Stimulated activated naive CD8-positive, alpha-beta T cell treated with anti-CD3 and anti-CD28 coated beads, Interleukin-15, amount 100 ng/mL, for 72 hours (primary cell): ENCODE measurements at regions not wholly inside any gene's neighbourhood (a gene's known extent, or its start where the extent isn't known, plus 50 kb on each side); places are given as distances from the start of the nearest gene placed in this dataset.
"Not testable (repeated sequence)": the region's sequence is repeated elsewhere in the genome, so short reads cannot be mapped to it uniquely, and the experiment has no call there.

Experiments used
- ATAC-seq: fragments of 150-1000 bp; cut with Tn5 transposase; 2 replicates; pipeline ENCODE4 v1.10.0; 2021; ENCODE audit warnings: mild to moderate bottlenecking, moderate library complexity
- DNase-seq, 2 donors: peaks; one replicate each; pipeline ENCODE4 v3.0.0; 2021 to 2022
- H3K27ac Mint-ChIP-seq, 2 donors: one replicate each; pipeline ENCODE4 v1.8.0; 2022; ENCODE audit warnings: mild to moderate bottlenecking in 2 of 2, mixed read lengths in 2 of 2, moderate library complexity in 2 of 2
- H3K27me3 Mint-ChIP-seq: one replicate; pipeline ENCODE4 v1.8.0; 2022; ENCODE audit warnings: mixed read lengths
- H3K4me1 Mint-ChIP-seq: one replicate; pipeline ENCODE4 v1.8.0; 2022; ENCODE audit warnings: mild to moderate bottlenecking, mixed read lengths
- H3K4me3 Mint-ChIP-seq, 2 donors: one replicate each; pipeline ENCODE4 v1.8.0; 2022; ENCODE audit warnings: mild to moderate bottlenecking in 2 of 2, mixed read lengths in 2 of 2, moderate library complexity in 1 of 2
- H3K9me3 Mint-ChIP-seq, 2 donors: one replicate each; pipeline ENCODE4 v1.8.0; 2022; ENCODE audit warnings: mixed read lengths in 2 of 2

DNA sequence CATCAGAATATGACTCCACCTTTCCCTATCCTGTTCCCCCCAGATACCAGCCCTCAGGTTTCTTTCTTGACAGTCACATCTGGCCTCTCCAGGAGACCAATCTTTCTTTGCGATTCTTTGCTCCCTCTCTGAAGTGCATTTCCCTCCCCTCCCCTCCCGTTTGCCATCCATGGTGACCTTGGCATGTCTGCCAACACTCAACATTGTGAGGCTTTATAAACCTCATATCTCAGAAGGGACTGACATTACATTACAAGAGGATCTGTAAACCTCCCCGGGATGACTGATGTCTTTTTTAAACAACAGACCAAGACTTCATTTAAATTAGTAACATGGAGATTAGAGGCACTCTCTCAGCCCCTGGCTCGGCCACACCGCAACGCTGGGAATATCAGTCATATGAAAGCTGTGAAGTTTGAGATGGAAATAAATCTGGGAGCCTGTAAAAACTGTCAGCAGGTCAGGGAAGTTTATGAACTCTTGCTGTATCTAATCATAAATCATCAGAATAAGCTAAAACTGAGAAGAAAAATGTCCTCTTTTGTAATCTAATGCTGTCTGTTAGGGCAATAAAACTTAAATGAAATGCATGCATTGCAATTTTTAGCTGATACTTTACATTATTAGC lies 401.7 kb upstream of the PROX1 start:
- ATAC-seq: no peak

DNA sequence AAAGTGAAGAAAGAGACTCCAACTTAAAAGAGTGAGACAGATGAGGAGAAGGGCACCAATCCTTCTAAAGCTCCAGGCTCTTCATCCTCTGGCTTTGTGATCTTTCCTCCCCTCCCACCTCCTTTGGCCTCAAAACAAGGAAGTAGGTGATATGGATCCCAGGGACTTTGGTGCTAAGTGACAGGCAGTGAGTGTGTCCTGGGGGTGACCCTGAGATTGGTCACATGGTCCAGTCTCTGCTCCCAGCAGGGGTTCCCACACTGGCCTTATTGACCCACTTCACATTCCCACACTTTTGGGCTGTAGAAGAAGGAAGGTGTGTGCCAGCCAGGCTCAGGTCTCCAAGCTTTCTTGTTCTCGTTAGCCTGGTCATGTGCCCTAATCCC lies 401.2 kb upstream of the PROX1 start:
- no peaks in the 10 kb centered on the region for H3K4me1 Mint-ChIP-seq

More for the DNA sequence above, 401.7 kb upstream of the PROX1 start:
- no peak for DNase-seq
- Mint-ChIP-seq H3K27me3 (peaks cover 8% of the 10 kb centered on the region), H3K4me1 (no peaks in the 10 kb centered on the region), H3K9me3 (peaks cover 0 to 3% of the 10 kb centered on the region in 2 donors), H3K4me3 (no peak overlapping the region), H3K27ac (no peak overlapping the region)

DNA sequence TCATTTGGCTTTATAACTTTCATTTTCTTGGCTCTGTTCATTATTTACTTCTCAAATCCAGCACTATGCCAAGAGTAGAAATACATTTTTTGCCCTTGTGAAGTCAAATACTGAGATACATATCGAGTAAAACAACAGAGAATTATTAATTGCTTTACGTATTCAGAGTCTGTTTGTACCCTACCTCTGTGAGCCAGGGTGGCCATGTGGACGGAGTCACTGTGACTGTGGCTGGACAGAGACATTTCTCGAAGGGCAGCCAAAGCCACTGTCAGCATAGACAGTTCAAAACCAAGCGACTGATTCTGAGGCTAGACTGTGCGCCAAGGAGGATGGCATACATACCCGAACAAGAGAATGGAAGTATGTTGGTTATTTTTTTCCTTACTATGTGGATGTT lies 391.0 kb upstream of the PROX1 start:
- no peaks in the 10 kb centered on the region for H3K4me1 Mint-ChIP-seq
- peaks cover 0 to 16% of the 10 kb centered on the region in 2 donors for H3K9me3 Mint-ChIP-seq
- H3K27ac Mint-ChIP-seq: no peak overlapping the region
- DNase-seq: no peak
- H3K4me3 Mint-ChIP-seq: no peak overlapping the region
- ATAC-seq: no peak
- H3K27me3 Mint-ChIP-seq: peaks cover 7% of the 10 kb centered on the region

More for the DNA sequence above, 401.2 kb upstream of the PROX1 start:
- DNase-seq (no peak), ATAC-seq (no peak)
- Mint-ChIP-seq H3K27me3 (peaks cover 8% of the 10 kb centered on the region), H3K27ac (no peak overlapping the region), H3K9me3 (no peaks in the 10 kb centered on the region), H3K4me3 (no peak overlapping the region)

DNA sequence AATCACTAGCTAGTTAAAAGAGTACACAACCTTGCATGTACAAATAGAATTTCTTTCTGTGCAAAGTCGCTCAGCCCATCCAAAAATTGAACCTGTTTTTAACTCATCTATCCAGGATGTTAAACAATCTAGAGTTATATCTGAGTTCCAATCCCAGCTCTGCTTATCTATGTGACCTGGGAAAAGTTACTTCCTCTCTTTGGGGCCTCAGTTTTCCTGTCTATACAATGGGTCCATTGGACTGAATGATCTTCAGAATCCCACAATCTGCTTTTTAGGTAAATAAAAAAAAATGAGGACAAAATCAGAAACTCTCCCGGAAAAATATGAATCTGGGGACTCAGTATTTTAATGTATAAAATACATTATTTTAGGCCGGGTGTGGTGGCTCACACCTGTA lies 389.5 kb upstream of the PROX1 start:
- peaks cover 7% of the 10 kb centered on the region for H3K27me3 Mint-ChIP-seq
- no peak overlapping the region for H3K4me3 Mint-ChIP-seq
- DNase-seq (no peak), ATAC-seq (no peak)
- H3K9me3 Mint-ChIP-seq: peaks cover 0 to 10% of the 10 kb centered on the region in 2 donors
- H3K27ac Mint-ChIP-seq: no peak overlapping the region
- H3K4me1 Mint-ChIP-seq: no peaks in the 10 kb centered on the region

GRCh38 chr1:213600879-213601278 lies 386.9 kb upstream of the PROX1 start:
- no peak for ATAC-seq
- no peak for DNase-seq
- Mint-ChIP-seq H3K4me1 (no peaks in the 10 kb centered on the region), H3K4me3 (no peak overlapping the region), H3K27ac (no peak overlapping the region), H3K27me3 (peaks cover 14% of the 10 kb centered on the region), H3K9me3 (peaks cover 0 to 9% of the 10 kb centered on the region in 2 donors)

GRCh38 chr1:213601705-213602104 lies 386.1 kb upstream of the PROX1 start:
- H3K4me3 Mint-ChIP-seq, ATAC-seq, H3K9me3 Mint-ChIP-seq, H3K4me1 Mint-ChIP-seq, H3K27ac Mint-ChIP-seq, DNase-seq: not testable (repeated sequence)
- H3K27me3 Mint-ChIP-seq: peaks cover 22% of the 10 kb centered on the region

- Mint-ChIP-seq H3K4me3 (no peak overlapping the region), H3K9me3 (no peaks in the 10 kb centered on the region), H3K27me3 (peaks cover 19% of the 10 kb centered on the region), H3K27ac (no peak overlapping the region), H3K4me1 (no peaks in the 10 kb centered on the region)
- no peak for DNase-seq
- ATAC-seq: no peak
Measured at GRCh38 chr1:213602796-213603486, 384.8 kb upstream of the PROX1 start.

DNA sequence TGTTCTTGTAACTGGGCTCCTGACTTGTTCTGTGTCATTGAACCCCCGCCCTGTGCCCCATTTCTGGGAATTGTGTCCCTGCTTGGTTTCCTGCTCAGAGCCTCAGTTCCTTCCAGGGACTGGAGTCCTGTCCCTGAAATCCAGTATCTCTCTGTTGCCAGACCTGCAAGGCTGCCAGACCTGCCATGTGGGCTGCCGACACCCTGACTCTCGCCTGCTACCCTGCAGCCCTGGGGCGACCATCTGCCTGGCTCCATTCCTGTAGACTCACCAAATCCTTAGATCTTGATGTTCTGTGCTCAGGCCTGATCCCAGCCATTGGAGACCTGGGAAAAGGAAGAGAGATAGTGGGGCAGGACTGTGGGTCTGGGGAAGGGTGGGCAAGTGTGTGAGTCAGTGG lies 383.3 kb upstream of the PROX1 start:
- H3K27me3 Mint-ChIP-seq: peaks cover 19% of the 10 kb centered on the region

GRCh38 chr1:213605732-213606131 lies 382.0 kb upstream of the PROX1 start:
- DNase-seq (no peak), ATAC-seq (no peak)
- Mint-ChIP-seq H3K4me3 (no peak overlapping the region), H3K9me3 (no peaks in the 10 kb centered on the region), H3K27ac (no peak overlapping the region), H3K4me1 (no peaks in the 10 kb centered on the region), H3K27me3 (peaks cover 19% of the 10 kb centered on the region)

More for the DNA sequence above, 383.3 kb upstream of the PROX1 start:
- H3K4me3 Mint-ChIP-seq: no peak overlapping the region
- DNase-seq: no peak
- no peak overlapping the region for H3K27ac Mint-ChIP-seq
- H3K4me1 Mint-ChIP-seq: no peaks in the 10 kb centered on the region
- H3K9me3 Mint-ChIP-seq: no peaks in the 10 kb centered on the region
- ATAC-seq: no peak

DNA sequence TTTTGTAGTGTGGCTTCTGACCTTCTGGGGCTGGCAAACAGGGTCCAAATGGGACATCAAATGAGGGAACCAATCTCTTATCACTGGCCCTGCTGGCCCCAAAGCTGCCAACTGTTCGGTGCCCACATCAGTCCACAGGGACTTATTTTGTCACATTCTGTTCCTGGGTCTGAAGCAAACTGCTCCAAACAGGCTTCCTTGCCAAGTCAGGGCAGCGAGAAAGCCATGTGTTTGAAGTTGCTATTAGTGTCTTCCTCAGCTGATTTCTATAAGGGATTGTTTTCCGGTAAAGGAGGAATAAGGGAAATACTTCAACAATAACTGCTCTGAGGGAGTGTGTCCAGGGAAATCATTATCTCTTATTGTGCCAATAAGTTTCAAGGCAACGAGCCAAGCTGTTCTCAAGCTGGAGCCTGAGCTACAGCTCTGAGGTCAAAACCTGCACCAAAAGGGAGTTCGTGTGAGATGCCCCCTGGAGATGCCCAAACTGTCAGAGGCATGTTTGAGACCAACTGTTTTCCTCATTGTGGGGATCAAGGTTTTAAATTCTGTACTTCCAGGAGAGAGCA lies 381.4 kb upstream of the PROX1 start:
- no peak overlapping the region for H3K27ac Mint-ChIP-seq
- no peak overlapping the region for H3K4me3 Mint-ChIP-seq
- H3K9me3 Mint-ChIP-seq: no peaks in the 10 kb centered on the region
- DNase-seq: no peak
- H3K4me1 Mint-ChIP-seq: no peaks in the 10 kb centered on the region
- H3K27me3 Mint-ChIP-seq: peaks cover 19% of the 10 kb centered on the region
- ATAC-seq: no peak

GRCh38 chr1:213613549-213613948 lies 374.2 kb upstream of the PROX1 start:
- no peak for ATAC-seq
- peaks cover 21% of the 10 kb centered on the region for H3K27me3 Mint-ChIP-seq
- DNase-seq: no peak
- no peak overlapping the region for H3K27ac Mint-ChIP-seq
- H3K4me1 Mint-ChIP-seq: no peaks in the 10 kb centered on the region
- H3K4me3 Mint-ChIP-seq: no peak overlapping the region
- no peaks in the 10 kb centered on the region for H3K9me3 Mint-ChIP-seq

GRCh38 chr1:213615226-213615916 lies 372.4 kb upstream of the PROX1 start:
- no peak for DNase-seq
- Mint-ChIP-seq H3K4me3 (no peak overlapping the region), H3K27ac (no peak overlapping the region), H3K9me3 (no peaks in the 10 kb centered on the region), H3K4me1 (no peaks in the 10 kb centered on the region), H3K27me3 (peaks cover 21% of the 10 kb centered on the region)
- ATAC-seq: peak; percentile 16

GRCh38 chr1:213617133-213617532 lies 370.6 kb upstream of the PROX1 start:
- Mint-ChIP-seq H3K4me3 (no peak overlapping the region), H3K4me1 (peaks cover under 1% of the 10 kb centered on the region), H3K9me3 (no peaks in the 10 kb centered on the region), H3K27ac (no peak overlapping the region), H3K27me3 (peaks cover 26% of the 10 kb centered on the region)
- ATAC-seq (no peak), DNase-seq (no peak)

DNA sequence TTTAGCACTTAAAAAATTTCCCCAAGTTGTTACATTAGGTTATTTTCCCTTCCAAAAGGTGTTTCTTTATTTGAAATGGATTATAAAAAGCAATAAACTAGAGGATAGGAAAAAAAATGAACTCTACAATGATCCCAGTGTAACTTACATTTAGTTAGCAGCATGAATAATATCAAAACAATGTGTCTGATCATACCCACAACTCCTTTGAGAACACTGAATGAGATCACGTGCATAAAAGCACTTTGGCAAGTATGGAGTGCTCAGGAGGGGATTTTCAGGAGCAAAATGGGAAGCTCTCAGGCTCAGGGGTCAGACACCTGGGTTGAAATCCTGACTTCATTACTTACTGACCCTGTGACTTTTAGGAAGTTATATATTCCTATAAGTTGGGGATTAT lies 369.7 kb upstream of the PROX1 start:
- ATAC-seq (no peak), DNase-seq (no peak)
- Mint-ChIP-seq H3K27me3 (peaks cover 34% of the 10 kb centered on the region), H3K4me1 (peaks cover 10% of the 10 kb centered on the region), H3K4me3 (no peak overlapping the region), H3K9me3 (peaks cover 0 to 3% of the 10 kb centered on the region in 2 donors), H3K27ac (no peak overlapping the region)

DNA sequence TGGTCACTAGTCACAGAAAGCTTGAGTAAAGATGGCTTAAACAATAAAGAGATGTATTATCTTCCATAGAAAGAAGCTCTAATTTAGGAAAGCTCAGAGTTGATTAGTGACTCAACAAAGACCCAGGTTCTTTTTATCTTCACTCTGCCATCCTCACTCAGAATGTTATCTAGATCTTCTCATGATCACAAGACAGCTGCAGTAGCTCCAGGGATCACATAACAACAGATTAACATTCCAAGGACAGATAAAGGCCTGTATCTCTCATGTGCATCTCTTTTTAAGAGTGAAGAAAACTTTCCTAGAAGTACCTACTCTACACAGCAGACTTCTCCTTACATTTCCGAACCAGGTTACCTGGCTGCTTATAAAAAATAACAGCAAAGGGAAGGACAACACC lies 368.7 kb upstream of the PROX1 start:
- DNase-seq: no peak
- Mint-ChIP-seq H3K27me3 (peaks cover 40% of the 10 kb centered on the region), H3K9me3 (peaks cover 0 to 12% of the 10 kb centered on the region in 2 donors), H3K27ac (no peak overlapping the region), H3K4me3 (no peak overlapping the region), H3K4me1 (peaks cover 13% of the 10 kb centered on the region)
- ATAC-seq: no peak

DNA sequence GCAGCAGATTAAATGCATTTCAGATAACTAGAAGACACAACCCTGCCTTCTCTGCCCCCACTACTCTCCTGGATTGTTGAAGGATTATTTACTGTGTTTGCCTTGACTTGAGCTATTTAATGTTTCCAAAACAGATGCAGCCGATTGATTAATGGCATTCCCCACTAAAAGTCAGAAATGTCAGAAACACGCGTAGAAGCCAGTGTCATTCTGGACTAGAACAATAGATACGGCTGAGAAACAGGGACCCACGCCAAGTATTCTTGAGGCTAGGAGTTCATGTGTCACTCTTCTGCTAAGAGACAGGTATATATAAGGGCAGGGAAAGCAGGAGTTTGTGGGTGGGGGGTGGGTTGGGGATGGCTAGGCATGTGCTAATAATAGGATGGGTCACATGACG lies 366.7 kb upstream of the PROX1 start:
- Mint-ChIP-seq H3K27ac (no peak overlapping the region), H3K4me3 (no peak overlapping the region), H3K4me1 (peaks cover 13% of the 10 kb centered on the region), H3K27me3 (peaks cover 26% of the 10 kb centered on the region), H3K9me3 (peaks cover 0 to 14% of the 10 kb centered on the region in 2 donors)
- DNase-seq (no peak), ATAC-seq (no peak)
